ENCODE measurements at regions not wholly inside any gene's neighbourhood (a gene's known extent, or its start where the extent isn't known, plus 50 kb on each side); places are given as distances from the start of the nearest gene placed in this dataset.

GRCh38 chr6:99822741-99823512 lies 171.1 kb downstream of the MCHR2 start:
- POLR2A ChIA-PET (ENCODE audit: partially characterized antibody): interaction anchor here (0.6 to 1.9 kb wide), 4 partner anchors 9 to 254 kb away, joined by 3 to 6 read pairs (median 4); partner anchors contain the start of gene CCNC
- TF ChIP-seq FOSL1 (IDR thresholded peaks at IDR 0.05; ENCODE audit: insufficient read depth, low read depth, low read length) (no peak), CTCF (IDR thresholded peaks at IDR 0.05; ENCODE audit: control extremely low read depth in 1 of 3, insufficient read depth in 1 of 3, low read depth in 1 of 3, low read length in 3 of 3) (peak in 2 of 3 experiments; percentile 11 to 24; a peak in 2 of 4 replicates), ATF3 (IDR thresholded peaks at IDR 0.05; ENCODE audit: insufficient read depth, low read depth, low read length) (no peak), RAD21 (IDR thresholded peaks at IDR 0.05 in 1 of 2, conservative IDR thresholded peaks at IDR 0.05 in 1 of 2; ENCODE audit: low read depth in 2 of 2, low read length in 2 of 2) (peak; percentile 54 to 61)
- Histone ChIP-seq H3K56ac (replicated peaks; ENCODE audit: insufficient read length, low read depth, low read length) (no peak overlapping the region), H3K4me1 (replicated peaks in 1 of 4; ENCODE audit: control insufficient read depth in 3 of 4, insufficient read depth in 4 of 4, low read length in 3 of 4) (peaks cover 0 to 5% (median 0%) of the 10 kb centered on the region in 4 experiments; a peak in 1 of 7 replicates), H3K79me2 (ENCODE audit: control insufficient read depth in 1 of 2, insufficient read depth in 2 of 2, low read length in 2 of 2) (no peaks in the 10 kb centered on the region), H3K9me3 (ENCODE audit: insufficient read depth in 2 of 2, low read depth in 1 of 2, low read length in 1 of 2) (no peaks in the 10 kb centered on the region; a peak in 1 of 4 replicates), H3K79me1 (ENCODE audit: low read depth, low read length) (no peaks in the 10 kb centered on the region), H2BK120ac (replicated peaks; ENCODE audit: low read depth, low read length) (no peak overlapping the region), H3K4me2 (ENCODE audit: insufficient read depth in 1 of 2, low read depth in 2 of 2, low read length in 2 of 2) (peak overlapping the region in 1 of 2 experiments; percentile 62; a peak in 3 of 4 replicates), H3K4me3 (ENCODE audit: extremely low read depth in 1 of 4, insufficient read depth in 2 of 4, low read depth in 3 of 4, low read length in 4 of 4) (peak overlapping the region; percentile 11 to 52 (median 26); a peak in 5 of 8 replicates), H3K14ac (ENCODE audit: insufficient read length) (no peak overlapping the region), H4K91ac (replicated peaks; ENCODE audit: insufficient read length, low read length) (no peak overlapping the region), H3K23me2 (ENCODE audit: low read depth, low read length) (no peaks in the 10 kb centered on the region), H3K4ac (replicated peaks; ENCODE audit: insufficient read length, low read depth, low read length) (no peak overlapping the region), H3K27ac (ENCODE audit: low read depth, low read length) (no peak overlapping the region), H2BK20ac (ENCODE audit: low read length) (no peak overlapping the region), H2AFZ (ENCODE audit: low read length) (no peak overlapping the region), H4K5ac (ENCODE audit: insufficient read length, low read depth, low read length) (no peak overlapping the region), H2BK12ac (ENCODE audit: low read depth, low read length) (no peak overlapping the region), H3K23ac (ENCODE audit: insufficient read length) (no peak overlapping the region), H3K27me3 (replicated peaks in 1 of 4; ENCODE audit: control insufficient read depth in 3 of 4, extremely low read depth in 1 of 4, insufficient read depth in 3 of 4, low read length in 3 of 4) (no peaks in the 10 kb centered on the region), H3K18ac (ENCODE audit: extremely low read depth, low read length) (no peak overlapping the region), H4K20me1 (replicated peaks in 1 of 2; ENCODE audit: control insufficient read depth in 1 of 2, insufficient read depth in 2 of 2, low read length in 2 of 2) (no peaks in the 10 kb centered on the region), H3K9ac (replicated peaks in 1 of 4; ENCODE audit: extremely low read depth in 1 of 4, low read depth in 3 of 4, low read length in 3 of 4) (no peak overlapping the region), H2BK15ac (ENCODE audit: low read length) (no peak overlapping the region), H2BK5ac (ENCODE audit: low read depth, low read length) (no peak overlapping the region), H4K8ac (ENCODE audit: extremely low read depth, insufficient read depth, low read length) (no peak overlapping the region), H2AK5ac (ENCODE audit: low read depth, low read length) (no peak overlapping the region), H3K36me3 (ENCODE audit: control insufficient read depth in 2 of 4, insufficient read depth in 4 of 4, low read length in 3 of 4) (no peaks in the 10 kb centered on the region)
- DNase-seq (ENCODE audit: low read depth in 1 of 2, low spot score in 2 of 2): no peak
- CTCF ChIA-PET (ENCODE audit: partially characterized antibody): interaction anchor here (0.8 to 2.0 kb wide), 8 partner anchors 11 to 234 kb away, joined by 3 to 5 read pairs (median 3); no protein-coding TSS in a partner anchor
- WGBS, 2 experiments (ENCODE audit: extremely low coverage in 1 of 2, insufficient coverage in 1 of 2, insufficient read length in 1 of 2, insufficient replicate concordance in 2 of 2, low coverage in 1 of 2, low lambda C conversion rate in 2 of 2, missing lambda C conversion rate in 1 of 2): 66% methylated on average over 5 of the region's 5 CpGs; no CpG with 5 or more reads in 1 of the 2 experiments
- FAIRE-seq: no peak

Data from H1 (cell line).